ENCODE measurements at regions not wholly inside any gene's neighbourhood (a gene's known extent, or its start where the extent isn't known, plus 50 kb on each side); places are given as distances from the start of the nearest gene placed in this dataset.

DNA sequence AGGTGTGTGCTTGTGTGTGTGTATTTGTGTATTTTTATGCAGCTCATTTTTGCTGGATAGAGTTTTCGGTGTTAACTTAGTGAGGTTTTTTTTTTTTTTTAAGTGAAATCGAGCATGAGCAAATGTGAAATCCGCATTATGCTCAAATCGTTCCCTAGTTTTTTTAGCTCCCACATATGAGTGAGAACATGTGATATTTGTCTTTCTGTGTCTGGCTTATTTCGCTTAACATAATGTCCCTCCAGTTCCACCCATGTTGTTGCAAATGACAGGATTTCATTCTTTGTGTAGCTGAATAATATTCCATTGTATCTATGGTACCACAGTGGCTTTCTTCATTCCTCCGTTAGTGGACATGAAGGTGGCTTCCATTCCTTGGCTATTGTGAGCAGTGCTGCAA lies 1103.3 kb upstream of the EEF2KMT start:
- no peak for DNase-seq (ENCODE audit: low read depth)

DNA sequence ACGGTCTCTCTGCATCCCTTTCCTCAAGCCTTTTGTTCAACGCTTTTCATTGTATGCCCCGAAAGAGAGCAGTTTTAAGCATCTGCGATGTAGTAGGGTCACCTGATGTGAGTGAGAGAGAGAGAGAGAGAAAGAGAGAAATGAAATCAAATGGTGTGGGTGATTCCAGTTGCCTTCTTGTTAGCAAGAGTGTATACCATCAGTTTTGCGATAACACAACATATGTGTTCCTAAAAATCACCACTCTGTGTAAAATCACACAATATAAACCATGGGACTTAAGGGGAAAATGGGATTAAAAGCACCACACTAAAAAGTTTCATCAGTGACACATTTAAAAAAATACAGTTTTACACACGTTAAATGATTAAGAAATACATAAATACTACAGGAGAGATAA lies 1102.7 kb upstream of the EEF2KMT start:
- no peak for DNase-seq (ENCODE audit: low read depth)

DNA sequence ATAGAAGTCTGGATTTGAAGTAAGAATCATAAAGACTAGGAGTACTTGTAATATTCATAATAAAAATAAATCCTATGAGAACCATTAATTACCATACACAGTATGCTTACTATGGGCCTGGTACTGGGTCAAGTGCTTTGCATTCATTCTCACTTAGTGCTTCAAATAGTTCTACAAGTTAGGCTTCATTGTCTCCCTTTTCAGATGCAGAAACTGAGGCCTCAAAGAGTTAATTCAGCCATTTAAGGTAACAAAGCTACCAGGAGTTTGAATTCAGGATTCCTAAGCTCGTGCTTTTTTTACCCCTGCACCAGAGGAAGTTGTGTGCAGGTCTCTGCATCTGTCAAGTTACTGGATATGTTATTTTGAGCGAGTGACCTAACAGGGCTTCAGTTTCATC lies 1098.4 kb upstream of the EEF2KMT start:
- DNase-seq (ENCODE audit: low read depth), result no peak

DNA sequence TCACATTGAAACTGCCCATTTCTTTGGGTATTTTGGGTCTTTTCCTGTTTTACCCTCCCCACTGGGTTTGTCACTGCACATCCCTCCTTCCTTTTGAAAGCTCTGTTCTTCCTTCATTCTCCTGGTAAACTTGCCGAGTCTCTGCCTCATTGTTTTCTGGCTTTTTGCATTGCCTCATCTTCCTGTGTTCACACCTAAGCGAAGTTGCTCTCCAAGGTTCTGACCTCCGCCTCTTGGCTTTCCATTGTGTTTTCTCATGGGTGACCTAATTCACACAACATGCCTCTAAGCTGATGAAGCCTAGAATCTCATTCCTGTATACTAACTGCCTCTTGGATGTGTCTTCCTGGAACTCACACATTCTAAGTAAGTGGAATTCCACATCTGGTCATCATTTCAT lies 1096.1 kb upstream of the EEF2KMT start:
- no peak for DNase-seq (ENCODE audit: low read depth)

DNA sequence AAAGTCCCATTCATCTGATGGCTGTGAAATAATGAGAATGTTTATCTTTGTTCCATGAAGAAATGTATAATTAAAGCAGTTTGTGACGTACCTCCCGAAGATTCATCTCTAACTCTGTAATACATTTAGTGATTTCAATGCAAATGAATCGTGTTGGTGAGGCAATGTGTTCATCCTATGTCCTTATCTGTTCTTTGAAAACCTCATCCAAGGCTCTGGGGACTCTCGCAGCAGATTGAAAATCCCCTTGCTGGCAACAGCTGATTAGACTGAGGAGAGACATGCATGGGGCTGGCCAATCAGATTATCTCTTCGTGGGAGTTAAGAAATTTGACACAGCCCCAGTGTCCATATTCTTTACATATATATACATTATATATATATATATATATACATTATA lies 1095.4 kb upstream of the EEF2KMT start:
- DNase-seq (ENCODE audit: low read depth), result no peak

DNA sequence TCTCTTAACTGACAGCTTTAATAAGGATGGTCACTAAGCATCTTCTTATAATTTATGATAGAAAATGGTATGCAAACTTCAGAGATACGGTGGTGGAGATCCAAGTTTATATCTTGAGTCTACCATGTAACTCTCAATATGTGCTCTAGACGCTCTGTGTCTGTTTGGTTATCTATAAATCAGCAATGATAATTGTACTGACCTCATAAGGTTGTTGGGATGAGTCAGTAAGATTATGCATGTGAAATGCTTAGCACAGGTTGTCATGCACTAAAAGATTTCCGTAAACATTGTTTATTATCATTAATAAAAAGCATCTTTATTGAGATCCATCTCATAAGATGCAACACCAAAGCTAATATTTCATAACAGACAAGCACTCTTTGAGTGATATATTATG lies 1094.9 kb upstream of the EEF2KMT start:
- DNase-seq (ENCODE audit: low read depth), result no peak

DNA sequence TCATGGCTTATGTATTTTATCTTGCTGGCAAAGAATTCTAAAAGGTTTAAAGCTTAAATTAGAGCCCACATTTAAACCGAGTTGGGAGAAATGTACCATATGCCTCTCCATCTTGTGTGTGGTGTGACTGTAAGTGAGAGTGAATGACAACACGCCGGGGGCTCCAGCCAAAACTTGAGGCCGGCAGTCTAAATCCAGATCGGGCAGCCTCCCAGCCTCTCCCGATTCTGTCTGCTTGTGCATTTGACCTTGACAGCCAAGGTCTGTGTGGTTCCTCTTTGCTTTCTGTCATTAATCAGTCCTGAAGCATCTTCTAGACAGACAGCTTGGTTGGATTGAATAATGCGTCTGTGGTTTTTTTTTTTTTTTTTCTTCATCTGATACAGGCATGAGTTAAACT lies 1093.2 kb upstream of the EEF2KMT start:
- DNase-seq (ENCODE audit: low read depth), result no peak

DNA sequence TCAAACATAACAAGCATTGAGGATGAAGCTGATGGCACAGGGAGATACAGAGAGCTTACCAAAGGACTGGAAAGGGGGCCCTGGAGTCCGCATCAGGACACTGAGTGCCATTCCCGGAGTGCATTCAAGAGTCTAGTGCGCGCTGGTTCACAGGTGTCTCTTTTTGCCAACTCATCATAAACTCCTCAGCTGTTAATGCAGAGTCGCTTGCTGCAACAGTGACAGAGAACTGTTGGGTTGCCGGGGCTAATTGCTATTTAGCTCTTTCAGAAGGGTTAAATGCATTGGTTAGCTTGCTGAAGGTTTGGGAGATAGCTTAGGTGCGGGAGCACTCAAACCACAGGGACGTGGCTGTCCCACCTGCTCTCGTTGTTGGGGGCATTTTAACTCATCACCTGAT lies 1091.6 kb upstream of the EEF2KMT start:
- no peak for DNase-seq (ENCODE audit: low read depth)

DNA sequence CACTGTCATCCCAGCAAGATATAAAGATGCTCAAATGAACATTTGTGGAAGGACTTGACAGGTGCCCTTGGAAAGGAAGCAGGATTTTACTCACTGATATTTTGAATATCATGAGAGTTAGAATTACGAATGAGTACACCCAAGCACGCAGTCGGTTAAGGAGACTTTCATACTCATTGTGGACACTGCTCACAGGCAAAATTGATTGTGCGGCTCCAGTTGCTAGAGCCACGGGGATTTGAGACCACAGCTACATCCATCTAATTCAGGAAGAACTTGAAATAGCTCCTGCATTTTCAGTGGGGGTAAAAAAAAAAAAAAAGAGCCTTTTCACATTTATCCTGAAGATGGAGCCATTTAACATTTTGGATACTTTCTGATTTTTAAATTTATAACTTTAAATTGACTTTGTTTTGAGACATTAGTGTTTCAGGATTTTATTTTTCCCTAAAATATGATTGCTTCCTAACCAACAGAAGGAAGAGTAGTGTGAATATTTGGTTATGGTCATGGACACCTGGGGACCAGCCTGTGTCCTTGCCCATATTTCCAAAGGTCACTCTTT lies 1080.1 kb upstream of the EEF2KMT start:
- no peak for DNase-seq (ENCODE audit: low read depth)

DNA sequence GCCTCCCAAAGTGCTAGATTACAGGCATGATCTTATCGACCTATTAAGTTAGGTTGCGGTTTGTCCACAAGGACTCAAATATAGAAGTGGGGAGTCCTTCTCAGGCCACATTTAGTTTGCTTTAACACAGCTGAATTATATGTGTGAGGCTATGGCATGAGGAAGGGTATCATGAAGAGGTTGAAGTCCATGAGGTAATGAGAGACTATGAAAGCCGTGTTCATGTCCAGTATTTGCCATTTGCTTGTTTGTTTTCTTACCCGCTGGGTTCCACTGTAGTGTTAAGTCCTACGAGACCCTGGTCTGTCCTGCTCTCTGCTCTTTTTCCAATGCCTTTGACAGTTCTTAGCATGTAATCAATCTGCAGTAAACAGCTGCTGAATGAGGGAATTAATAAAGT lies 1072.4 kb upstream of the EEF2KMT start:
- no peak for DNase-seq (ENCODE audit: low read depth)

DNA sequence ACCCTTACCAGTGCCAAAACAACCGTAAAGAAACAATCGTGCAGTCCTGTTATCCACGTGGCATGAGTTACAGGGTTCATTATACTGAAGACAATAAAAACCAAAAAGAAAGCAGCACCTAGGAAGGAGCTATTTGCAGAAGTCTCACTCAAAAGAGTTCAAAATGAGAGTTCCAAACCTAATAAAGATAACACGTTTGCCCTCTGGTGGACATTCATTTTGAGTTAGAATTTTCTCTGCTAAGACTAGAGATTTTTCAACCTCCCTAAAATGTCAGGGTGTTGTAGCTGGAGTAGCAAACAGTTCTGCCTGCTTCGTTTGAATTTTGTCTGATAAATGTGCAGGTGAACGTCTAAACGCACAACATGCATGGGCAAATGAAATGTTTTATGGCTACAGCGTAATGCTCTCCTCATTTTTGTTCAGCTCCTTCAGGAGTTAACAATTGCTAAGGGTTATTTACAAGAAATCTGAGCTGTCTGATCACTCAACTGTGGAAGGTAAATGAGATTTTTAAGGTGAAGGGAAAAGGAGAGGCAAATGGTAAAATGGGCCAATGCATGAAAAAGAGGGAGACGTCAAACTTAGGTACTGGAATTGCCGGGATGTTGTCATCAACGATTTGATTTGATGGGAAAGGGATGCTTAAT lies 1067.9 kb upstream of the EEF2KMT start:
- DNase-seq (ENCODE audit: low read depth), result no peak

DNA sequence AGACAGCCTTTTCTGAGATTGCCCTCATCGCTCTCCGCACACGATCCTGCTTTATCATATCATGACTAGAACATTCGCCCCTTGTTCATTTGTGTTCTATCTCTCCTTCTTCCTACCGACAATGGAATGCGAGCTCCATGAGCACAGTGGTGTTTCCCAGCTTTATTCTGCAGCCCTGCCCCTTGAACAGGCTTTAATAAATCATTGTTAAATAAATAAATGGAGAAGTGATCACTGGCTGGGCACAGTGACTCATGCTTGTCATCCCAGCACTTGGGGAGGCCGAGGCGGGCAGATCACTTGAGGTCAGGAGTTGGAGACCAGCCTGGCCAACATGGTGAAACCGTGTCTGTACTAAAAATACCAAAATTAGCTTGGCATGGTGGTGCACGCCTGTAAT lies 1063.3 kb upstream of the EEF2KMT start:
- DNase-seq (ENCODE audit: low read depth), result no peak

DNA sequence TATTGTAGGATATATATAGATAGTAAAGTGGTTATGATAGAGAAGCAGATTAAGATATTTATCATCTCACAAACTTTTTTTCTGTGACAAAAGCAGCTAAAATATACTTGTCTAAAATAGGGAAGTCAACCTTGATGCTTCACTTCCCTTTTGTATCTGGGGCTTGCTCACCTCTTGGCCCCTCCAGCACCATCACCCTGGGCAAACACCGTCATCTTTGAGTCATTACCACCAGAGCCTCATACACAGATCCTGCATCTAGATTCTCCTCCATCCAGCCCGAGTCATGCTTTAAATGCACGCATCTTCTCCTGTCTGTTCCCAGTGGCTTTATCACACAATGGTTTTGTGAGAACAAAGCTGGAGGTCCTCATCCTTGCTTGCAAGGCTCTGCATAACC lies 1062.7 kb upstream of the EEF2KMT start:
- no peak for DNase-seq (ENCODE audit: low read depth)

DNA sequence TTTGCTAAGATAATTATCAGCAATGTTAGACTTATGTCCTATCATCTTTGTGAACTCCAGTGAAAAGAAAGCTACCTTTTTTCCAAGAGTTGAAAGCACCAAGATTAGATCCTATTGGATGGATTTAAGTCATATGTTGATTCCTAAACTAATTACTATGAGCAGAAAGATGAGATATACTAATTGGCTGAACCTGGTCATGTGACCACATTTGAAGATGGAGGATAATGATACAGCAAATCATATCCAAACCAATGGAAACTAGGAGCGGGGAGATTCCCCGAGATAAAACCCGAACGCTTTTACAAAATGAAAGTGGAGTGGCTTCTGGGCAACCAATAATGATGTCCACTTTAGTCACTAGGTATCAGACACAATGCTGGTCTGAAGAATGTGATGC lies 1060.2 kb upstream of the EEF2KMT start:
- DNase-seq (ENCODE audit: low read depth), result no peak

DNA sequence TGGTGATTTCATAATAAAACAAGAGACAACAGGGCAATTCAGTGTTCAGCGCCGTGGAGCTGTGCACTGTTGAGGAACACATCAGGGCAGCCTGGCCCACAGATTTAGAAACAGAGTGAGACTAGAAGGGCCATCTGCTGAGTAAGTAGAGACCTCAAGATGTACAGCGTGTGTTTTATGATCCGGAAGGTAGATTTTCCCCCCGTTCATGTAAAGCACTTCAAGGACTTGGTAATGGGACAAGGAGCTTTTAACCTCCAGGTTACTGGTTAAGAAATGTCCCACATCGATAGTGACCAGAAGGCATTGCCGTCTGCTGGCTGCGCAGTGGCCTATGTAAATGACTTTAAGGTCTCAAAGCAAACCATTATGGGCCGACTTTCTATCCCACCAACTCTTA lies 1057.7 kb upstream of the EEF2KMT start:
- no peak for DNase-seq (ENCODE audit: low read depth)

DNA sequence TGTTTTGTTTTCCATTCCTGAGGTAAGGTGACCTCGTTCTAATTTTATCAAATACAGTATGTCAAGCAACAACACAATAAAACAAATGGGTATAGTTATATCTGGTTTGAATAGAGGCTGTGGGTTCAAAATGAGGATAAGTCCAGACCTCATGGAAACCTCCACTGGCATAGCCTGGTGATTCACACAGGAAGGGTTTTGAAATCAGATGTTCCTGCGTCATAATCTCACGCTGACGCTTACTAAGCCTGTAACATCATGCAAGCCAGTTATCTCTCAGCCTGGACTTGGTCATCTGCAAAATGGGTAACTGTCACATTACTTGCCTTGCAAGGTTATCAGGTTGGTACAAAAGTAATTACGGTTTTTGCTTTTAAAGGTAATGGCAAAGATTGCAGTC lies 1056.3 kb upstream of the EEF2KMT start:
- DNase-seq (ENCODE audit: low read depth), result no peak

DNA sequence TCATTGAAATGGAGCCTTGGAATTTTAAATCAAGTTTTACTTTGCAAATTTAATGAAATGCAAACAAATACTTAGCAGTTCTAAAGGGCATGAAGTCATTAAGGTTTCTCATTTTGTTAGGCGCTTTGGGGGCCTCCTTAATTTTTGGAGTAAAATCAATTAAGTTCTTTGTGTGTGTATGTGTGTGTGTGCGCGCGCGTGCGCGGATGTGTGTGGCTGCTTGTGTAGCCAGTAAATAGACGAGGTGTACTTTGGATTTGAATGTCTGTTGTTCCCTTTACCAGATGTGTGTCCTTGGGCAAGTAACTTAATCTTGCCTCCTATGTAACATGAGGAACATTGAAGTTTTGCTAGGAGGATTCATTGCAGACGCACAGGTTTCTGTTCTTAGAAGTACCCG lies 1051.4 kb upstream of the EEF2KMT start:
- DNase-seq (ENCODE audit: low read depth), result no peak

DNA sequence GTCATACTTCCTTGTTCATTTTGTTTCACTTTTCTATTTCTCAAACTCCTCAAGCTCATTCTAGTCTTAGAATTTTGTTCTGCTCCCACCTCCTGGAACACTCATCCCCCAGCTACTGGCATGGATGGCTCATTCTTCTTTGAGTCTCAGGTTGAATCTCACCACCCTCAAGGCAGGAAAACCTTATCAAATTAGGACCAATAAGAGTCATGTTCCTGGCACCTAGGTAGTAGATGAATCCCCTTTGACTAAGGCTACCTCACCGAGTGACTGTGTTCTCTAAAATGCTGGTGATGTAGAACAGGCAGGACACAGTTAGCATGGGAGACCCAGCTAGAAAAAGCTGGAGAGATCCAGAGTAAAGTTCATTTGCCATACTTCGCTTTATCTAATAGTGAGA lies 1050.8 kb upstream of the EEF2KMT start:
- no peak for DNase-seq (ENCODE audit: low read depth)

DNA sequence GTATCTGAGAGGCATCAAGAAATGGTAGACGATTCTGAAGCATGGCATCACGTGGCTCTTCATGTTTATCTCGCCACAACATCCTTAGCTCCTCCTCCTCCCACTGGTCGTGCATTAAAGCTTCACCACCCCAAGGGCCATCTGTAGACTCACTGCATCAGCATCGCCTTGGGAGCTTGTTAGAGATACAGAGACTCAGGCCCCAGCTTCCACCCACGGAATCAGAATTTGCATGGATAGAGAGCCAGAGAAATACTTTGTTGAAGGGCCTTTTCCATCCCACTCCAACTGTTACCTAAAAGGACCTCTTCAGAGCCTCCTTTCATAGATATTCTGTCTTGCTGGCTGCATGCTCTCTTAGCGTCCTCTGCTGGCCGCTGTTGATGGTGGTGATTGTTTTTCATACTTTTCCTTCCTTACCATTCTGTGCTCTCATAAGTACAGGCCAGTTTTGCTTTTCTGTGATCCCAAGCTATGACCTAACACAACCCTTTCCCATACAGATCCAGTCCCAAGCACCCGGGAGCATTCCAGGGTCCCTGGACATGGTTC lies 1049.4 kb upstream of the EEF2KMT start:
- DNase-seq (ENCODE audit: low read depth), result no peak

DNA sequence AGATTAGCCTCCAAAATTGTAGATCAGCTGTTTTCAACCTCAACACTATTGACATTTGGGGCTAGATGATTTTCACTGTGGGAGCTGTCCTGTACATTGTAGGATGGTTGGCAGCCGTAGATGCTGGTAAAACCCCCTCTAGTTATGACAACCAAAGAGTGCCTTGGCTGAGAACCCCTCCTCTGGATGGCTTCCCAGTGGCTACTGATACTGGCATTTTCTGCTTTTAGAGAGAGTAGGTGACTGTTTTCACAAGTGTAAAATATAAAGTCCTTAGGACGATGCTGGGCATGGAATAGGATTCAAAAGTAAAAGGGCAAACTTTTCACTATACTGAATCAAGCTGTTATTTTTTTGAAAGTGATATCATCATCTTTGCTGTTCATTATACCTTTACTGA lies 1048.8 kb upstream of the EEF2KMT start:
- no peak for DNase-seq (ENCODE audit: low read depth)

DNA sequence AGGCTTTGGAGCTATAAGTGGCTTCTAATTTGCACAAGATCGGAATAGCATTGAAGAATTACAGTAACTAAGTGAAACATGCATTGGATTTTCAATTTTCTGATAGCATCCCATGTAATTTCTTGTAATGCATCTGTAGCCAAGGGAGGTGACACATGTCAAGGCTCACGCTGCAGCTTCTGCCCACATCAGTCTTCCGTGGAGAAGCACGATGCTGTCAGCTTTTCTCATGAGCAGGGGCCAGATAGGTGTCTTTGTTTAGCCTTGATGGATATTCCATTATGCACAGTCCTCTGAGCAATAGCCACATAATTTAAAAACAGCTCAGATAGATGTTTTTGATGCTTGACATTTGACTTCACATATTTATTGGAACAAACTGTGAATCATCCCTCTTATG lies 1046.9 kb upstream of the EEF2KMT start:
- DNase-seq (ENCODE audit: low read depth), result no peak

DNA sequence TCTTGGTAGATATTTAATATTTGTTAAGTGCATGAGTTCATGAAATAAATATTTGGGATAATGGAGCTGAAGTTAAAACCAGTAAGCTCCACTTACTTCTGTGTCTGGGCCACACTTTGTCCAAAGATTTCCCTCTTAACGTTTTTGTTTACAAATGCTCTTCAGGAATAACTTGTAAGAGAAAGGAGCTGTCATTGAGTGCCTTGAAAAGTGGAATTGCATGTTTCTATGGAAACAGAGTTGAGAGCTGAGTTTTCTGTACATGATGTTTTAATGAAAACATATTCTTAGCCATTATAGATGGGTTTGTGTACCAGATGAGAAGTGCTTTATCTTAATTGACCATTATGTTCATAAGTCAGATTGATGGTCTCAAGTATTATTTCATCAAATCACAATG lies 1045.4 kb upstream of the EEF2KMT start:
- DNase-seq (ENCODE audit: low read depth), result no peak

DNA sequence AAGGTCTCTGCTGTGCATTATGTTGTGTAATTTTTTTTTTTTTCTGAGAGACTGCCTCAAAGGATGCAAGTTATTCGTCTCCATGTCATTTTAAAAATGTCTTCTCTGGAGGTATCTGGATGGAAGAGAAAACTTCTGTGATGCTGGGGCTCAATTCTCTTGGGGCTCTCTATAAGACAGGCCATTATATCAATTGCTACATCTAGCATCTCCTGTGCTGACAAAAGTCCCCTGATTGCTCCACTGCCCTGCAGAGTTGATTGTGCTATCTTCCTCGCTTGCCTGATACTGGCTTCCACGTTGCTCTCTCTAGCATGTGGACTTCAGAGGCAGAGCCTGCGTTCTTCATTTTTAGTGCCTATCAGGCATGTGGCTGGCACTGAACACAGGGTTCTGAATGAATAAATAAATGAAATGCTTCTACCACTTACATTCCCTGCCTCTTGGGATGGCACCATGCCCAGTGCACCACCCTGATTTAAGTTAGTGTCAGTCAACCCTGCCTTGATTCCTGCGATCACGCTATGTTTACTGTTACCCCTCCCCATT lies 1035.5 kb upstream of the EEF2KMT start:
- DNase-seq (ENCODE audit: low read depth), result no peak

DNA sequence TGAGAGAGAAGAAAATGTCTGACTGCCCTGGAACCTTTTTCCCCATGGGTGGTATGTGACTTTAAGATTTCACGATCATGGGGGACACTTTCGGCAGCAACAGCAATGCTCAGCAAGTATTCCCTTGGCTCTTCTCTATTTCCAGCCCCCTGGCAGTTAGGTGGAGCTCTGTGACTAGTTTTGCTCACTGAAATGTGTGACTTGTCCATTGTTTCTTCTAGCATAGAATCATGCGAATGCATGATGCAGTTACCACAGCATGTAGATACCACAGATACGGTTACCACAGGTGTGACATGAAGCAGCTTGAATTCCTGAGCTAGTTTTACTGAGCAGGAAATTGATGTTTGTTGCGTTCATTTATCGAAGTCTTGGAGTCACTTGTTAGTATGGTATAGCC lies 1034.5 kb upstream of the EEF2KMT start:
- no peak for DNase-seq (ENCODE audit: low read depth)

Data from non-pigmented ciliary epithelial cell (primary cell).